Smooth muscle cell of the brain vasculature (primary cell): ENCODE measurements at regions not wholly inside any gene's neighbourhood (a gene's known extent, or its start where the extent isn't known, plus 50 kb on each side); places are given as distances from the start of the nearest gene placed in this dataset.
"Not testable (repeated sequence)": the region's sequence is repeated elsewhere in the genome, so short reads cannot be mapped to it uniquely, and the experiment has no call there.

ENCODE experiments used
- DNase-seq: peaks from one replicate; pipeline ENCODE4 v3.0.0-alpha.2; 2012; ENCODE audit warnings: low read depth, low spot score

DNA sequence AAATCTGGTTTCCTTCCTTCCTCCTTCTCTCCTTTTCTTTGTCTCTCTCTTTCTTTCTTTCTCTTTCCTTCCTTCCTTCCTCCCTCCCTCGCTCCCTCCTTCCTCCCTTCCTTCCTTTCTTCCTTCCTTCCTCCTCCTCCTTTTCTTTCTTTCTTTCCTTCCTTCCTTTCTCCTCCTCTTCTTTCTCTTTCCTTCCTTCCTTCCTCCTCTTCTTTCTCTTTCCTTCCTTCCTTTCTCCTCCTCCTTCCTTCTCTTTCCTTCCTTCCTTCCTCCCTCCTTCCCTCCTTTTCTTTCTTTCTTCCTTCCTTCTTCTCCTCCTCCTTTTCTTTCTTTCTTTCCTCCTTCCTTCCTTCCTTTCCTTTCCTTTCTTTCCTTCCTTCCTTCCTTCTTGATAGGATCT lies 61.2 kb downstream of the VIP start:
- DNase-seq = no peak

DNA sequence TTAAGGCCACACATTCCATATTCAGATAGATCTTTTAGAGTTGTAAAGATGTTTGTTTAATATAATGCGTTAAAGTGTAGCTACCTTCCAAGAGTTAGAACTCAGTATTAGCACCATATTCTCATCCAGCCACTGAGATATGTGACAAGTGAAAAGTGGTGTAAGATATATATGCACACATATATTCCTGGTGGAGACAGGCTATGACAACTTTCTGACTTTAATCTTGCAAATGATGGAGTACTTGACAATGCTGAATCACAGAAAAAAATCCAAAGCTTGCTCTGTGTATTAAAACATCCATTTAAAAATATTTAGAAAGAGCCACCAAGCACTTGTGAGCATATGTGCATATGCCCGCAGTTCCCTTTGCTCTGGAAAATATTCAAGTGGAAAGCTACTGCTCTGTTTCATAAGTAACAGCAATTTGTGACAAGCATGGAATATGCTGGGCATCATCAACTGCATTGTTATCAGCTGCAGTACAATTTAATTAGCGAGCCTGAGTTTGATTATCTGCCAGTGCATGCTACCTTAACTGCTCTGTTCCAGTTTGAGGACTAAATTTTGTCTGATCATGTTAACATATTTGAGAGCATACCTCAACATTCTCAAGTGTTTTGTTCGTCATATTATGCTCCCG lies 64.8 kb downstream of the VIP start:
- no peak for DNase-seq

DNA sequence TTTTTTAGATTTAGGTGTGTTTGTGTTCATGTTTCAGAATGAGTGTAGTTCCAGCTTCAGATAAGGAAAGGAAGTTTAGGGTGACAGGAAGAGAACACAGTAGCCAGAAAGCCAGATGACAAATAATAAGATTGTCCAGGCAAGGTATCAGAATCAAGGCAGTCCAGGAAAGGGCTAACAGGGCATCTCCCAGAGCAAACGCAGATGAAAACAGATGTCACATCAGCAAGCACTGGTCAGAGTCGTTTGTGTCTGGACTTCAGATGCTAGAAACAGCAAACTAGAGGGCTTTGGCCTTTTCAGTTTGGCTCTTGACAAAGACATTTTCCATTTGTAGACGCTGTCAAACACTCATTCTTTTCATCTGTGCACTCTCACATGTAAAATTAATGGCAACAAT lies 65.5 kb downstream of the VIP start:
- DNase-seq = no peak

DNA sequence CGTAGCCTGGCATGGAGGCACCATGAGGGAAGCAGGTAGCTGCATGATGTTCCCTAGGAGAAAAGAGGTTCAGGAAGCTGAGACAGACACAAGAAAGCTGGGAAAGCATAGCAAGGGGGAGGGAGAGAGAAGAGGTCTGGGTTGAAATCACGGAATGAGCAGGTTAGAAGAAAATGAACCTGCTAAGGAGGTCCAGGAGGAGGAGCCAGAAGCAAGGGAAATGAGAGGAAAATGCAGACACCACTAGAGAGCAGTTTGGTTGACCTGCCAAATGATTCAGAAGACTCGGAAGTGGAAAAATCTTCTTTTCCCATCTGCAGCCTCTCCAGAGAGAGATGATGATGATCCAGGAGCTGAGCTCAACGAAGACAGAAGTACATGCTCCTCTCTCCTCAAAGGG lies 70.9 kb downstream of the VIP start:
- DNase-seq = no peak

DNA sequence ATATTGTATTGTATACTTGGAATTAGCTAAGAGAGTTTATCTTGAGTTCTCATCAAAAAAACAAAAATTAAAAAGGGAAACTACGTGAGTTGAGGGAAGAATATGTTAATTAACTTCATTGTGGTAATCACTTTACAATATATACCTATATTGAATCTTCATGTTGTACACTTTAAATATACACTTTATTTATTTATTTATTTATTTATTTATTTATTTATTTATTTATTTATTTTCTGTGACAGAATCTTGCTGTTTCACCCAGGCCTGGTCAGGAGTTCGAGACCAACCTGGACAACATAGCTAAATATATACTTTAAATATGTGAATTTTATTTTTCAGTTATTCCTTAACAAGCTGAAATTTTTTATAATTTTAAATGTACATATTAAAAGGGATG lies 74.1 kb downstream of the VIP start:
- no peak for DNase-seq

DNA sequence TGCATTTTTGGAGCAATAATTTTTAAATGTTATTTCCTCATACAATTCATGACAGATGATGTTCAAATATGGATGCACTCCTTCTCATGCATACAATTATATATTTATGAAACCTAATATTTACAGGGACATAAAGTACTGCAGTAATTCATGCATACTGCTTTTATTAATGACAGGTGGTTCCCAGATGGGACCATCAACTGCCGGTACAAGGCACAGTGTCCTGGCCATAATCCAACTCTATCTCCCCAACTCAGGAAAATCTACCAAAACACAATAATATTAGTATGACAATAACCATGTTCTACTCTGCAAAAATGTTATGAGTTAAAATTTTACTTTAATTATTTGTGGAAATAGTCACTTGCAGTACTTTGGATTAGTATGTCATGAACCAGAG lies 77.8 kb downstream of the VIP start:
- DNase-seq = no peak

DNA sequence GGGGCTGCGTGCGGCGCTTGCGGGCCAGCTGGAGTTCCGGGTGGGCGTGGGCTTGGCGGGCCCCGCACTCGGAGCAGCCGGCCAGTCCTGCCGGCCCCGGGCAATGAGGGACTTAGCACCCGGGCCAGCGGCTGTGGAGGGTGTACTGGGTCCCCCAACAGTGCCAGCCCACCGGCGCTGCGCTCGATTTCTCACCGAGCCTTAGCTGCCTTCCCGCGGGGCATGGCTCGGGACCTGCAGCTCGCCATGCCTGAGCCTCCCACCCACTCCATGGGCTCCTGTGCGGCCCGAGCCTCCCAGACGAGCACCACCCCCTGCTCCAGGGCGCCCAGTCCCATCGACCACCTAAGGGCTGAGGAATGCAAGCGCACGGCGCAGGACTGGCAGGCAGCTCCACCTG lies 83.8 kb downstream of the VIP start:
- DNase-seq = not testable (repeated sequence)

DNA sequence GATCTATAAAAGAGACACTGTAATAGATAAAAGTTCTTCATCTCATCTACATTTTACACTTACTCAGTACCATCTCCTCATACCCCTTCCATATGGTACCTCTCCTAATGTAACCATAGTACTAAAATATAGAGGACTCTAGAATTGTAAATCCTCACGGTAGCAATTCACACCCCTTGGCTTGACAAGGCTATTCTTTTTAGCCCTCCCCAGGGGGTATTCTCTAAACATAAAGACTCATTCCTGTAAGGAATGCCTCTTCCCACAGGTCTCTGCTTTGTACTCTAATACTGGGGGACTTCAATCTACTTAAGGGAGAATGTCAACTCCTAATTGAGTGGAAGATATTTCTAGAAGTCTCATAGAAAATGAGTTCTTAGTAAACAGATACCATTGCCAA lies 85.9 kb downstream of the VIP start:
- no peak for DNase-seq

DNA sequence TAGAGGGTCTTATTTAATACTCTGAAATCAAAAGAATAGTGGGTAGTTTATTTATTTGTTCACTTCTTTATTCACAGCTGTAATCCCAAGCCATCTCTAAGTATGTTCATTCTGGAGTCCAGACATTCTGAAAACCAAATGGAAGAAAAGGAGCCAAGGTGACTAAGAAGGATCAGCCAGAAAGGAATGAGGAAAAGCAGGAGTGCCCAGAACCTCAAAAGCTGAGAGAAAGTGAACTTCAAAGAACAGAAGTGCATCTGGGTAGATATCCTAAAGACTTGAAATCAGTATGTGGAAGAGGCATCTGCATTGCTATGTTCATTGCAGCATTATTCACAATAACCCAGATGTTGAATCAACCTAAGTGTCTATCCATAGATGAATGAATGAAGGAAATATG lies 94.8 kb downstream of the VIP start:
- DNase-seq = no peak

DNA sequence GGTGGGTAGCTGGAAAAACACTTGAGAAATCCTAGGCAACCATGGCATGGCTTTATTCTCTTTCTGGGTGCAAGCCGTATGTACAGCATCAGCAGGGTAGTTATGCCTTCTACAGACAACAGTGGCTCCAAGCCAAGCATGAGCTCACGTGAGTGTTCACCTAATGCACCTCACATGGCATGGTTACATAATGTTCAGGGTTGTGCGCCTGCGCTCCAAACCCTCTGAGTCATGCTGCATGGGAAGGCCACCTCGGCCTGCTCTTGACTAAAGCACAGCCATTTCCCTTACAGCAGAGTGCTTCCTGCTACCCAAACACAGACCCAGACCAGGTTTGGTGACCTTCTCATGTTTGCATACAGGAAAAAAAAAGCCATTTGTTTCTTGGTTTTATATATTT lies 96.2 kb downstream of the VIP start:
- no peak for DNase-seq

DNA sequence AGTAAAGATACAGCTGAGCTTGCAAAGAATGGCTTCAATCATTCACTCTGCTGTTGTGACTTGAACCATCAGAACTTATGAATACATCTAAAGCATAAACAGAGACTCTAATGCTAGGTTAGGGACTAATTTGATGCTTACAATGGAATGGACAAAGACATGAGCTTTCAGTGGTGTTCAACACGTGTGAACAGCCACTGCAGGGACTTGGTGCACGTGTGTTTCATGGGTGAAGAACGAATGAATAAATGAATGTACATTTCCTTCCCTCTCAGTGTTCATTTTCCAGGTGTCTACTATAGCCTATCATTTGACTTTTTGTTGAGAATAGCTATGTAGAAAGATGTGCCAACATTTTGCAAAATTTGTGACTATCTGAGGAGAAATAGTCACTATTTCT lies 98.3 kb downstream of the VIP start:
- DNase-seq = no peak

DNA sequence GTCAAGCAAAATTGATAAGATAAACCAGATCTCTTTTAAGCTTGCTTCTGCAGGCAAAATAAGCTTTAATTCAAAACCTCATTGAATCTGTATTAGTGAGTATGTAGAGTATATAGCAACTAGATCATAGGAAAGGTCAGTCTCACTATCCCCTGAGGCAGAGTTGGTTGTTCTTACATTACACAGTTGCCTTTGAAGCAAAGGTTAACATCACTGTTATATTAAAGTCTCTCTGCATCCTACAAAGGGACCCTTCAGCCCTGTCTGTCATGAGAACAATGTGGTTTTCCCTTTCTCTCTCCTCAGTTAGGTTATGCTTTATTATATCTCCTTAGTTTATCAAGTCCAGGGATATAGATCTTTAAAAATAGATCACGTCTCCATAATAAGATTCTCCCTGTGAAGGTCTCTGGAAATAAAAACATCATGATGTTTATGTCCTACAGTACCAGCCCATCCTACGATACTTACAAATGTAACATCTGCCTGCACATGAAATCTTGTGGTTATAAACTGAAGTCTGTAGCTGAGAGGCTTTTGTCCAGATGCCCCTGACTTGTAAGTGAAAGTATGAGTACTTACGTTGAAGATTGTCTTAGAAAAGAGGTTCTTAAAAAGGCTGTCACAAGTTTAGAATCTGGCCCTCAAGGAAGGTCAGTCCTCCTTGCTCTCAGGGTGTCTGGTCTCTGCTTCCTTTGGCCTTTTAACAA lies 103.6 kb downstream of the VIP start:
- DNase-seq = no peak

DNA sequence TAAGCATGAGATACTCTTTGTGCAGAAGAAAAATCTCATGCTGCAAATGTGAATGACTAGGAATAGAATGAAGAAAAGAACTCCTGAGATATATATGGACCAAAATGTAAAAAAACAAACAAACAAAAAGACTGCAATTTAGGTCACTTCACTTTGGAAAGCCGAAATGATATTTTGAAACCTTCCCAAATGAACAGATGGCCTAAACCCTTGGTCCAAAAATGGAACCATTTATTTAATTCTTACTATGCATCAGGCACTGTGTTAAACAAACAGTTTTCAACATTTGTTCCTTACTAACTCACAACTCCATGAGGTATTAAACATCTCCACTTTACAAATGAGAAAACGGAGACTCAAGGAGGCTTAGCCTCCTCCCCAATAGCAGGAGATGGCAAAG lies 107.5 kb downstream of the VIP start:
- no peak for DNase-seq

DNA sequence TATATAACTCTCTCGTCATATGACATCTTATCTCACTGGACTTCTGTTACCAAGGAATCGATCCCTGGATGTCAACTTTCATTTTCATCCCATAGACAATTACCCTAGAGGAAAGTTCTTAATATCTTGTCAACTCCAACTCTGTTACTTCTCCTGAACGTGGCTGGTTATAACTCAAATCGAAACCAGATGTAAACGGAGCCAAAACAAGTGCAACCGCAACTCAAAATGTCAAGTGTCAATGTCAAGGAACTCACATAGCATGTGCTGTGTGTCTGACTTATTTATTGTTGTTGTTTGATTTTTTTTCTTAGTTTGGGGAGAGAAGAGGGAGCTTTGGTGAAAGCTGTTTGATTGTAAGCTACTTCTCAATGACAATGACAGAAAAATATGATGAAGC lies 108.6 kb downstream of the VIP start:
- no peak for DNase-seq

DNA sequence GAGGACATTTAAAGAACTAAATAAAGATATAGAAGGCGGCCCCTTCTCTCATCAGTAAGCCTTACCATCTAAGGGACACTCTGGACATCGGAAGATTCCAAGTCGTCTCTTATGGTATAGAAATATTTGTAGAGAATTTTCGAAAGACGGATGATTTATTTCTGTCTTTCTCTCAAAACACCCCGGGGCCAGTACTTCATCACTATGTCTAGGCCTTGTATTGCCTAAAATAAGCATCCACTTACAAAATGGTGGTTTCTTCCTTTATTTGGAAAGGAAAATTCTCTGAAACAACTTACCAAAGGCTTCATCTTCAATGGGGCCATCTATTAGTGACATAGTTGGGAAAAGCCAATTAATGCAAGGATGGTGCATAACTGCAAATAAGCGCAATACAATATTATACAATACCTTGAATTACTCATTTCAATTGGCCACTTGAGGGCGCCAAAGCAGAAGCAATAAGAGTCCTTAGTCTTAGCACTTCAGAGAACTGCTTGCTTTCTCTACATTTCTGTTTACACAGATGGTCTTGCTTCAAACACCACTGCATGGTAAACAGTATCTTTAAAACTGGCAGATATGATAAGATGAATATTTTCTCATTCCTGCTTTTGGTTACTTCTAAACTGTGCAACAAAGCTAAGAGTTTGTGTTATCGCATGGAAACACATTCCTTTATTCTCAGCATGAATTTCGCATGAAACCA lies 113.2 kb downstream of the VIP start:
- peak; percentile 83 for DNase-seq

DNA sequence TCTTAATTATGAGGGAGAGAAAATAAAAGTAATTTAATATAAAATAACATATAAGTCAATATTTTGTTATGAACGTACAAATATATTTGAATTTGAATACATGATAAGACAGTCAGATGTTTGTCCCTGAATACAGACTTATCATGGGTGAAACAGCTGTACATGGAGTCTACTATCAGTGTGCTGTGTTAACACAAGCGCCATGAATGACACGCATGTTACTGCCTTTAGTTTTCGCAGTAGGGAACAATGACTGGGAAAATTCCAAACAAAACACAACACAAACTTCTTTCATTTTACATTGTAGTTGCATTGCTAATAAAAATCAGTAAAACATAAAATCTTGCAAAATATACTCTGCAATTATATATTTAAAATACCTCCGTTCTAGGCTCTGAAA lies 108.6 kb downstream of the FBXO5 start:
- DNase-seq = no peak

DNA sequence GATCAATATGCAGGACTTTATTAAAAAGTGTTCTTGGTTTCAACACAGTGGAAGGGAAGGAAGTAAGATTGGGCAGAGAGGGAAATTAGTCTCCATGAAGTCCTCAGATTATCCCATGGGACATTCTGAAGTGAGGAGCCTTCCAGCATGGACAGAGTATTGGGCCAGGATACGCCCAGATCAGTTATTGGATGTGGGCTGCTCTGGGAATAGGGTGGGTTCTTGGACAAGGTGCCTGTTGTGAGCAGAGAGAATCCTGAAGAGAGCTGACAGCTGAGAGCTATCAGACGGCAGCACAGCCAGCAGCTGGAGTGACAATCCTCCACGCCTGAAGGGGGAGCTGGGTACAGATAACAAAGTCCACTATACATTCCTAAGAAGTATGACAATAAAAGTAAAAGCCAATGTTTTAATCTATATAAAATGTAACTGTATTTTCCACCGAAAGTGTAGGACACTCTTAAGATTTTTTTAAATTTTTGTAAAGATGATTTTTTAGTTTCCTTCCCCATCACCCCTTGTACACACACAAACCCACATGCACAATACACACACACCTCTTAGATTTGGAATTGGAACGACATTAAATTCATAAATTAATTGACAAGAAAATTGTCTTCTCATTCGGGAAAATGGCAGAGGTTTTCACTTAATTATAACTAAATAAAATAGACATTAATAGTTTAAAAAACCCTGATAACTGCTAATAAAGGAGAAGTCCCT lies 107.8 kb downstream of the FBXO5 start:
- DNase-seq = no peak

DNA sequence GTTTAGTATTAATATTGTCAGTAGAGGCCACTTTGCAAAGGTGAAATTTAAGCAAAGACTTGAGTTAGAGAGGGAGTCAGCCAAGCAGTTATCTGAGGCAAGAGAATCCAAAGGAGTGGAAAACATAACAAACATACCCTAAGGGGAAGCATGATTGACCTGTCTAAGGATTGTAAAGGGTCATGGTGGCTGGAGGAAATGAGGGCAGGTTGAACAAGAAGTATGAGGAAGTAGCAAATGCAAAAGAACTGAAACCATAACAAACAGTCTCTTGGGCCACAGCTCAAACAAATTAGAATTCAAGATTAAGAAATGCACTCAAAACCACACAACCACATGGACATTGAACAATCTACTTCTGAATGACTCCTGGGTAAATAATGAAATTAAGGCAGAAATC lies 103.2 kb downstream of the FBXO5 start:
- no peak for DNase-seq

DNA sequence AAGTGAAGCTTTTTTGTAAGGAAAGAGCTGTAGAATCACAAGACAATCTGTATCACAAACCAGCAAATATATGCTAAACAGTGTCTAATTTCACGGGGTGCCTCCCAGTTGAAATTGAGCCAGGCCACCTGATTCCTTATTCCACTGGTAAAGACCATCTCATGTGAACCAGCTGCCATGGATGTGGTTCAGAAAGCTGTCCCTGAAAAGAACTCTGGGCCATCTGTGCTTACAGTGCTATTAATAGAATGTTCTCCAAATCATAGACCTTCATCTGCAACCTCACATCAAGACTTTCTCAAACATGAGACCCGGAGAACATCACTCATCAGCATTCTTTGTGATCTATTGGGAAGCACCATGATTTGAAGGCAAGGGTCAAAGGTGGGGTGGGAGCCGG lies 89.7 kb downstream of the FBXO5 start:
- no peak for DNase-seq

DNA sequence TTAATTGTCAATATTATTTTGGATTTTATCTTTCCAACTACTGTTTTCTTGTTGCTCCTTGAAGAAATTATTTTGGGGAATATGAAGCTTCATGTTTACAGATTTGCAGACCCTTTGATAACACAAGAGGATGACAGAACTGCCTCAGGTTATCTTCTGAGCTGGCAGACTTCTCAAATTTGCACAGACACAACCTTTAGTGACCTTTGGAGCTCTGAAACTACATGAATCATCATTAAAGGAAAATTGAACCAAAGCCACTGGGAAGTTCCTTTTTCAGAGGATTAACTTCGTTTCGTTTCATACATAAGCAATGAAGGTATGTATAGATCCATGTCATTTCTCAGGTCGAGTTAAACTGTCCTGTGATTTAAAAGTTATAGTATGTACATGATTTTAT lies 85.9 kb downstream of the FBXO5 start:
- no peak for DNase-seq

DNA sequence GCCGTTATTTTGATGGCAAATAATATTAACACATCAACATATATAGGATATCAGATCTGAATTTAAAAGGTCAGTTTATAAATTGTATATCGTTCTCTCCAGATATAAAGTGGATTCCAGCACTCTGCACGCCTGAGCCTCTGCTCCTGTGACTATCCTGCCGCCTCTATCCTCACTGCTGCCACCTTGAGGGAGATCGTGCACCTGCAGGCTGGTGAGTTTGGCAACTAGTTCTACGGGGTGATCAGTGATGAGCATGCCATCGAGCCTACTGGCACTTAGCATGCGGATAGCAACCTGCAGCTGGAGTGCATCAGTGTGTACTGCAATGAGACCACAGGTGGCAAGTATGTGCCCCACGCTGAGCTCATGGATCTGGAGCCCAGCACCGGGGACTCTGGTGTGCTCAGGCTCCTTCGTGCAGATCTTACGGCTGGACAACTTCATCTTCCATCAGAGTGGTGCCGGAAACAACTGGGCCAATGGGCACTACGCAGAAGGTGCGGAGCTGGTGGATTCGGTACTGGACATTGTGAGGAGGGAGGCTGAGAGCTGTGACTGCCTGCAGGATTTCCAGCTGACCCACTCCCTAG lies 84.9 kb downstream of the FBXO5 start:
- DNase-seq = peak; percentile 13

DNA sequence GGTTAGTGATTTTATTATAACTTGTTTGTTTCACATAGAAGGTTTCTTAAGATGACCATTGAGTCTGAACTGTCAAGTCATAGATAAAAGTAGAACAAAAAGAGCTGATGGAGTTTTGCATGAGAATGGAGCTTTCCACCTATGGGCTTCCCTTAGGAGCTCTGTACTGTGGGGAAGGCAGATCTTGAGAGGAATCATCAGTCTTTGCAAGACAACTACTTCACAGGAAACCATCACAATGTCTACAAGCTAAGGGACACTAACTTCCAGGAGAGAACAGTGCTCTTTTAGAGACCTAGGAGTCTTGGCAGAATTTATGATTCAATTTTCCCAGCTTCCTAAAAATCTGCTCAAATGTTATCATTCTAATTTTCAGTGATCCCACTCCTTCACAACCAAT lies 78.2 kb downstream of the FBXO5 start:
- no peak for DNase-seq
